HepG2 (cell line): ENCODE measurements at regions not wholly inside any gene's neighbourhood (a gene's known extent, or its start where the extent isn't known, plus 50 kb on each side); places are given as distances from the start of the nearest gene placed in this dataset.

Source experiments
- AKNA ChIP-seq: sonication (generic); formaldehyde crosslinking; IDR thresholded peaks from 2 replicates; pipeline ENCODE4 v1.4.0; 2020; ENCODE audit warnings: missing genetic modification reagents, borderline replicate concordance
- BATF2 ChIP-seq: sonication (generic); formaldehyde crosslinking; IDR thresholded peaks from 2 replicates; pipeline ENCODE4 v1.8.0; 2022; ENCODE audit warnings: mild to moderate bottlenecking, missing genetic modification reagents, moderate library complexity
- PATZ1 ChIP-seq: sonication (generic); formaldehyde crosslinking; IDR thresholded peaks from 2 replicates; pipeline ENCODE4 v1.4.0; 2020; ENCODE audit warnings: missing genetic modification reagents
- SRSF1 ChIP-seq: fragments of 200-400 bp; formaldehyde crosslinking; optimal IDR thresholded peaks from 2 replicates; pipeline ENCODE3; 2017; ENCODE audit warnings: mild to moderate bottlenecking, low read depth, low read length, moderate library complexity
- ZBTB39 ChIP-seq: sonication (generic); formaldehyde crosslinking; IDR thresholded peaks from 2 replicates; pipeline ENCODE4 v1.5.0; 2020; ENCODE audit warnings: missing genetic modification reagents
- ZNF292 ChIP-seq: sonication (generic); formaldehyde crosslinking; IDR thresholded peaks from 2 replicates; pipeline ENCODE4 v1.8.1; 2022; ENCODE audit warnings: mild to moderate bottlenecking, low read depth, missing genetic modification reagents, borderline replicate concordance
- ZNF33A ChIP-seq: sonication (generic); formaldehyde crosslinking; IDR thresholded peaks from 2 replicates; pipeline ENCODE4 v1.5.1; 2020; ENCODE audit warnings: missing genetic modification reagents, mild to moderate bottlenecking, moderate library complexity, borderline replicate concordance
- ZNF557 ChIP-seq: sonication (generic); formaldehyde crosslinking; IDR thresholded peaks from 2 replicates; pipeline ENCODE4 v1.4.0; 2020; ENCODE audit warnings: missing genetic modification reagents
- ZNF598 ChIP-seq: sonication (generic); formaldehyde crosslinking; IDR thresholded peaks from 2 replicates; pipeline ENCODE4 v1.5.1; 2020; ENCODE audit warnings: mild to moderate bottlenecking, missing genetic modification reagents, borderline replicate concordance

- TF ChIP-seq PATZ1 (CRISPR knock-in tag) (no peak), ZNF292 (no peak), ZNF598 (CRISPR knock-in tag) (no peak), ZNF557 (no peak), BATF2 (no peak), AKNA (CRISPR knock-in tag) (no peak), ZBTB39 (no peak), ZNF33A (CRISPR knock-in tag) (no peak), SRSF1 (no peak)
- TF ChIP-seq, all 625 proteins: peak for 0
These were observed 852.4 kb upstream of the MDGA2 start (continued) for GRCh38 chr14:48527832-48528231.
